ENCODE measurements at regions not wholly inside any gene's neighbourhood (a gene's known extent, or its start where the extent isn't known, plus 50 kb on each side); places are given as distances from the start of the nearest gene placed in this dataset.
A peak's percentile ranks its signal among the peaks of the same experiment; 100 is the strongest.

GRCh38 chr6:121652223-121652622 is 216.8 kb downstream of the GJA1 start:
- H3K9me3 Mint-ChIP-seq, result peaks cover 2% of the 10 kb centered on the region
- H3K27ac Mint-ChIP-seq, result no peak overlapping the region
- no peaks in the 10 kb centered on the region for H3K36me3 ChIP-seq
- no peaks in the 10 kb centered on the region for H3K4me1 ChIP-seq
- H2AFZ ChIP-seq (replicated peaks), result peak overlapping the region; percentile 30
- H3K79me2 ChIP-seq (ENCODE audit: low read depth), result no peaks in the 10 kb centered on the region
- TF ChIP-seq CTCF (IDR thresholded peaks at IDR 0.05) (no peak), EZH2 (IDR thresholded peaks at IDR 0.05) (no peak), EZH2phosphoT487 (IDR thresholded peaks at IDR 0.05) (no peak)
- H3K27ac ChIP-seq, result no peak overlapping the region
- no peaks in the 10 kb centered on the region for H3K9me3 ChIP-seq (ENCODE audit: low read depth)
- no peaks in the 10 kb centered on the region for H4K20me1 ChIP-seq (ENCODE audit: low read depth)
- no peaks in the 10 kb centered on the region for H3K36me3 Mint-ChIP-seq
- no peaks in the 10 kb centered on the region for H3K4me1 Mint-ChIP-seq
- H3K4me3 ChIP-seq, result no peak overlapping the region
- no peak overlapping the region for H3K4me3 Mint-ChIP-seq
- H3K4me2 ChIP-seq, result no peak overlapping the region
- H3K9ac ChIP-seq, result no peak overlapping the region
- no peaks in the 10 kb centered on the region for H3F3A ChIP-seq (ENCODE audit: low read depth)
- H3K27me3 Mint-ChIP-seq (ENCODE audit: insufficient read depth, low read depth), result no peaks in the 10 kb centered on the region
- no peaks in the 10 kb centered on the region for H3K27me3 ChIP-seq
- no peak for DNase-seq (ENCODE audit: low spot score)

GRCh38 chr6:121652726-121653623 is 217.5 kb downstream of the GJA1 start:
- H3K4me1 Mint-ChIP-seq, result no peaks in the 10 kb centered on the region
- Histone ChIP-seq H4K20me1 (ENCODE audit: low read depth) (no peaks in the 10 kb centered on the region), H3K4me2 (no peak overlapping the region), H2AFZ (replicated peaks) (no peak overlapping the region), H3K27ac (no peak overlapping the region), H3K4me3 (no peak overlapping the region), H3K36me3 (no peaks in the 10 kb centered on the region), H3K9me3 (ENCODE audit: low read depth) (no peaks in the 10 kb centered on the region), H3K4me1 (no peaks in the 10 kb centered on the region), H3K27me3 (no peaks in the 10 kb centered on the region), H3K79me2 (ENCODE audit: low read depth) (no peaks in the 10 kb centered on the region), H3K9ac (no peak overlapping the region), H3F3A (ENCODE audit: low read depth) (no peaks in the 10 kb centered on the region)
- no peak overlapping the region for H3K27ac Mint-ChIP-seq
- H3K4me3 Mint-ChIP-seq, result no peak overlapping the region
- DNase-seq (ENCODE audit: low spot score), result no peak
- TF ChIP-seq EZH2phosphoT487 (IDR thresholded peaks at IDR 0.05) (no peak), EZH2 (IDR thresholded peaks at IDR 0.05) (no peak), CTCF (IDR thresholded peaks at IDR 0.05) (no peak)
- no peaks in the 10 kb centered on the region for H3K27me3 Mint-ChIP-seq (ENCODE audit: insufficient read depth, low read depth)
- no peaks in the 10 kb centered on the region for H3K36me3 Mint-ChIP-seq
- H3K9me3 Mint-ChIP-seq, result peaks cover 2% of the 10 kb centered on the region

- no peak overlapping the region for H3K27ac Mint-ChIP-seq
- Histone ChIP-seq H3K9me3 (ENCODE audit: low read depth) (no peaks in the 10 kb centered on the region), H2AFZ (replicated peaks) (no peak overlapping the region), H3K27me3 (no peaks in the 10 kb centered on the region), H3F3A (ENCODE audit: low read depth) (no peaks in the 10 kb centered on the region), H3K27ac (no peak overlapping the region), H3K4me3 (no peak overlapping the region), H3K4me2 (no peak overlapping the region), H4K20me1 (ENCODE audit: low read depth) (no peaks in the 10 kb centered on the region), H3K9ac (no peak overlapping the region), H3K79me2 (ENCODE audit: low read depth) (no peaks in the 10 kb centered on the region), H3K4me1 (no peaks in the 10 kb centered on the region), H3K36me3 (no peaks in the 10 kb centered on the region)
- no peaks in the 10 kb centered on the region for H3K27me3 Mint-ChIP-seq (ENCODE audit: insufficient read depth, low read depth)
- H3K9me3 Mint-ChIP-seq, result peaks cover 2% of the 10 kb centered on the region
- no peak for DNase-seq (ENCODE audit: low spot score)
- TF ChIP-seq EZH2phosphoT487 (IDR thresholded peaks at IDR 0.05), result no peak
- TF ChIP-seq EZH2 (IDR thresholded peaks at IDR 0.05), result no peak
- no peak for TF ChIP-seq CTCF (IDR thresholded peaks at IDR 0.05)
- H3K4me1 Mint-ChIP-seq, result no peaks in the 10 kb centered on the region
- H3K36me3 Mint-ChIP-seq, result no peaks in the 10 kb centered on the region
- H3K4me3 Mint-ChIP-seq, result no peak overlapping the region
Measured at GRCh38 chr6:121653624-121654008, 218.2 kb downstream of the GJA1 start.

Measured in neural progenitor cell (in vitro differentiated cells).